ENCODE measurements at regions not wholly inside any gene's neighbourhood (a gene's known extent, or its start where the extent isn't known, plus 50 kb on each side); places are given as distances from the start of the nearest gene placed in this dataset.

- no peak for DNase-seq
Observed at GRCh38 chr5:164358531-164359259, 853.3 kb downstream of the MAT2B start.

- DNase-seq: no peak
Observed at GRCh38 chr5:164359260-164360255, 854.1 kb downstream of the MAT2B start.

GRCh38 chr5:164360589-164360988, 855.2 kb downstream of the MAT2B start:
- DNase-seq: no peak

GRCh38 chr5:164361986-164362385, 856.6 kb downstream of the MAT2B start:
- no peak for DNase-seq

GRCh38 chr5:164362835-164363234, 857.4 kb downstream of the MAT2B start:
- no peak for DNase-seq

- DNase-seq: peak; percentile 66
Observed at GRCh38 chr5:164364237-164365208, 859.1 kb downstream of the MAT2B start.

- no peak for DNase-seq
Observed at GRCh38 chr5:164370841-164371240, 865.4 kb downstream of the MAT2B start.

- DNase-seq: no peak
Observed at GRCh38 chr5:164372892-164373291, 867.5 kb downstream of the MAT2B start.

- no peak for DNase-seq
Observed at GRCh38 chr5:164373876-164374275, 868.5 kb downstream of the MAT2B start.

- DNase-seq: no peak
Observed at GRCh38 chr5:164375051-164375450, 869.6 kb downstream of the MAT2B start.

GRCh38 chr5:164376843-164377242, 871.4 kb downstream of the MAT2B start:
- no peak for DNase-seq

GRCh38 chr5:164377746-164378145, 872.3 kb downstream of the MAT2B start:
- DNase-seq: no peak

GRCh38 chr5:164383662-164384061, 878.2 kb downstream of the MAT2B start:
- DNase-seq: no peak

GRCh38 chr5:164392531-164392930, 887.1 kb downstream of the MAT2B start:
- no peak for DNase-seq

- DNase-seq: no peak
Observed at GRCh38 chr5:164394686-164395194, 889.3 kb downstream of the MAT2B start.

GRCh38 chr5:164412531-164412930, 907.1 kb downstream of the MAT2B start:
- no peak for DNase-seq

GRCh38 chr5:164420161-164420560, 914.7 kb downstream of the MAT2B start:
- DNase-seq: no peak

- no peak for DNase-seq
Observed at GRCh38 chr5:164422400-164422799, 917.0 kb downstream of the MAT2B start.

GRCh38 chr5:164431634-164432304, 926.4 kb downstream of the MAT2B start:
- no peak for DNase-seq

GRCh38 chr5:164433106-164433870, 927.9 kb downstream of the MAT2B start:
- no peak for DNase-seq

- no peak for DNase-seq
Observed at GRCh38 chr5:164435576-164435975, 930.2 kb downstream of the MAT2B start.
